ENCODE measurements at regions not wholly inside any gene's neighbourhood (a gene's known extent, or its start where the extent isn't known, plus 50 kb on each side); places are given as distances from the start of the nearest gene placed in this dataset.

DNA sequence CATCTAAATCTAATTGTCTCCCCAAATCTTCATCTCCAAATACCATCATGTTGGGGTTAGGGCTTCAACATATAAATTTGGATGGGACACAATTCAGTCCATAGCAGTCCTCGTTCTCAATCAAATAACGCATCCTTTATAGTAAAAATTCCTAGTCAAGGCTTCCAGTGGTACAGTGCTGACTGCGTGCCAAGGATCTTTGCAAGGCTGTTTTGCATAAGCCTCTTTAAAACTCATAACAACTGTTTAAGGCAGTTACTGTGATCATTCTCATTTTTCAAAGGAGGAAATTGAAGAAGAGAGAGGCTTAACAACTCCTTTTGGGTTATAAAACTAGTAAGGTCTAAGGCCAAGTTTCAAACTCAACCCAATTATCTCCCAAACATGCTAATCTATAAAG is 666.9 kb downstream of the NYAP2 start (continued):
- TF ChIP-seq ZBTB7A (tag by site-specific recombination; IDR thresholded peaks at IDR 0.05; ENCODE audit: low read depth) = no peak
- TF ChIP-seq ZSCAN30 (tag by site-specific recombination; IDR thresholded peaks at IDR 0.05) = no peak
- TF ChIP-seq, protein P1, sequence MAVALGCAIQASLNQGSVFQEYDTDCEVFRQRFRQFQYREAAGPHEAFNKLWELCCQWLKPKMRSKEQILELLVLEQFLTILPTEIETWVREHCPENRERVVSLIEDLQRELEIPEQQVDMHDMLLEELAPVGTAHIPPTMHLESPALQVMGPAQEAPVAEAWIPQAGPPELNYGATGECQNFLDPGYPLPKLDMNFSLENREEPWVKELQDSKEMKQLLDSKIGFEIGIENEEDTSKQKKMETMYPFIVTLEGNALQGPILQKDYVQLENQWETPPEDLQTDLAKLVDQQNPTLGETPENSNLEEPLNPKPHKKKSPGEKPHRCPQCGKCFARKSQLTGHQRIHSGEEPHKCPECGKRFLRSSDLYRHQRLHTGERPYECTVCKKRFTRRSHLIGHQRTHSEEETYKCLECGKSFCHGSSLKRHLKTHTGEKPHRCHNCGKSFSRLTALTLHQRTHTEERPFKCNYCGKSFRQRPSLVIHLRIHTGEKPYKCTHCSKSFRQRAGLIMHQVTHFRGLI (tag by site-specific recombination; IDR thresholded peaks at IDR 0.05) = no peak
- no peak for TF ChIP-seq ZNF792 (tag by site-specific recombination; IDR thresholded peaks at IDR 0.05)

DNA sequence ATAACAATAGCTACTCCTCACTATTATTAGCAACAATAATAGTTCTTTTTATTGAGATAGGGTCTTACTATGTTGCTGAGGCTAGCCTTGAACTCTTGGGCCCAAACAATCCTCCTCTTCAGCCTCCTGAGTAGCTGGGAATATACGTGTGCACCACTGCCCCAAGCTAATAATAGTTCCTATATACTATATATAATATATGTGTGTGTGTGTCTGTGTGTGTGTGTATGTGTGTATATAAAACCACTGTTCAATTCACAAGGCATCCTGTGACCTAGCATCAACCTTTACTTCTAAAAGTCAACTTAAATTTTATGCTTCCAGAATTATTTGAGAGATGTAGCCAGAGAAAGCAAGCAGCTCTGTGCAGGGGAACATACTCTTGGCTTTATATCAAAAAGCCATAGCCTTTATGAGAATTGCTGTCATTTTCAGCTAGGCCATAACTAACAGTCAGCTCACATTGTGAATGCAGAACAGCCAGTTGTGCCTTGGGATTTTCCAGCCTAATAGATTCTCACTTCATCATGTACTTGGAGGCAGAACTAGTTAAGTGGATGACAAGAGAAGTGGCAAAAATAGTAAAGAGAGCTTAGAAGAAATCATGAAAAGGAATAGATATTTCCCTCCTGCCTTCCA is 665.5 kb downstream of the NYAP2 start:
- POLR2A ChIA-PET = no interaction called here
- no peaks in the 10 kb centered on the region for H3K4me1 ChIP-seq (ENCODE audit: control insufficient read depth, insufficient read depth, low read length)
- TF ChIP-seq, protein P2, sequence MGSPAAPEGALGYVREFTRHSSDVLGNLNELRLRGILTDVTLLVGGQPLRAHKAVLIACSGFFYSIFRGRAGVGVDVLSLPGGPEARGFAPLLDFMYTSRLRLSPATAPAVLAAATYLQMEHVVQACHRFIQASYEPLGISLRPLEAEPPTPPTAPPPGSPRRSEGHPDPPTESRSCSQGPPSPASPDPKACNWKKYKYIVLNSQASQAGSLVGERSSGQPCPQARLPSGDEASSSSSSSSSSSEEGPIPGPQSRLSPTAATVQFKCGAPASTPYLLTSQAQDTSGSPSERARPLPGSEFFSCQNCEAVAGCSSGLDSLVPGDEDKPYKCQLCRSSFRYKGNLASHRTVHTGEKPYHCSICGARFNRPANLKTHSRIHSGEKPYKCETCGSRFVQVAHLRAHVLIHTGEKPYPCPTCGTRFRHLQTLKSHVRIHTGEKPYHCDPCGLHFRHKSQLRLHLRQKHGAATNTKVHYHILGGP (tag by site-specific recombination; IDR thresholded peaks at IDR 0.05) = no peak
- TF ChIP-seq ZNF157 (tag by site-specific recombination; IDR thresholded peaks at IDR 0.05) = no peak
- TF ChIP-seq, protein P3, sequence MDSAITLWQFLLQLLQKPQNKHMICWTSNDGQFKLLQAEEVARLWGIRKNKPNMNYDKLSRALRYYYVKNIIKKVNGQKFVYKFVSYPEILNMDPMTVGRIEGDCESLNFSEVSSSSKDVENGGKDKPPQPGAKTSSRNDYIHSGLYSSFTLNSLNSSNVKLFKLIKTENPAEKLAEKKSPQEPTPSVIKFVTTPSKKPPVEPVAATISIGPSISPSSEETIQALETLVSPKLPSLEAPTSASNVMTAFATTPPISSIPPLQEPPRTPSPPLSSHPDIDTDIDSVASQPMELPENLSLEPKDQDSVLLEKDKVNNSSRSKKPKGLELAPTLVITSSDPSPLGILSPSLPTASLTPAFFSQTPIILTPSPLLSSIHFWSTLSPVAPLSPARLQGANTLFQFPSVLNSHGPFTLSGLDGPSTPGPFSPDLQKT (IDR thresholded peaks at IDR 0.05; ENCODE audit: borderline replicate concordance, low read depth, low read length) = no peak
- no peak for TF ChIP-seq ZNF426 (tag by site-specific recombination; IDR thresholded peaks at IDR 0.05)
- TF ChIP-seq ZBTB48 (tag by site-specific recombination; IDR thresholded peaks at IDR 0.05) = no peak
- no peak for TF ChIP-seq ZNF138 (tag by site-specific recombination; IDR thresholded peaks at IDR 0.05; ENCODE audit: borderline replicate concordance)
- no peak for TF ChIP-seq ZNF792 (tag by site-specific recombination; IDR thresholded peaks at IDR 0.05)
- TF ChIP-seq ZNF121 (tag by site-specific recombination; IDR thresholded peaks at IDR 0.05) = no peak
- TF ChIP-seq, protein P4, sequence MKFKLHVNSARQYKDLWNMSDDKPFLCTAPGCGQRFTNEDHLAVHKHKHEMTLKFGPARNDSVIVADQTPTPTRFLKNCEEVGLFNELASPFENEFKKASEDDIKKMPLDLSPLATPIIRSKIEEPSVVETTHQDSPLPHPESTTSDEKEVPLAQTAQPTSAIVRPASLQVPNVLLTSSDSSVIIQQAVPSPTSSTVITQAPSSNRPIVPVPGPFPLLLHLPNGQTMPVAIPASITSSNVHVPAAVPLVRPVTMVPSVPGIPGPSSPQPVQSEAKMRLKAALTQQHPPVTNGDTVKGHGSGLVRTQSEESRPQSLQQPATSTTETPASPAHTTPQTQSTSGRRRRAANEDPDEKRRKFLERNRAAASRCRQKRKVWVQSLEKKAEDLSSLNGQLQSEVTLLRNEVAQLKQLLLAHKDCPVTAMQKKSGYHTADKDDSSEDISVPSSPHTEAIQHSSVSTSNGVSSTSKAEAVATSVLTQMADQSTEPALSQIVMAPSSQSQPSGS (tag by site-specific recombination; IDR thresholded peaks at IDR 0.05; ENCODE audit: low read depth) = no peak
- TF ChIP-seq ZNF23 (tag by site-specific recombination; IDR thresholded peaks at IDR 0.05; ENCODE audit: borderline replicate concordance) = no peak
- no peak for TF ChIP-seq ZNF155 (tag by site-specific recombination; IDR thresholded peaks at IDR 0.05)
- TF ChIP-seq ZNF248 (tag by site-specific recombination; IDR thresholded peaks at IDR 0.05) = no peak
- CTCF ChIA-PET = no interaction called here
- no peaks in the 10 kb centered on the region for H3K9me3 ChIP-seq (ENCODE audit: control insufficient read depth, insufficient read depth, low read depth, low read length)
- H3K27ac ChIP-seq (ENCODE audit: extremely low read depth, low read depth, low read length) = no peak overlapping the region
- no peak overlapping the region for H3K4me3 ChIP-seq (ENCODE audit: low read depth, low read length)
- no peaks in the 10 kb centered on the region for H3K36me3 ChIP-seq (ENCODE audit: control insufficient read depth in 2 of 2, insufficient read depth in 1 of 2, low read length in 2 of 2)

DNA sequence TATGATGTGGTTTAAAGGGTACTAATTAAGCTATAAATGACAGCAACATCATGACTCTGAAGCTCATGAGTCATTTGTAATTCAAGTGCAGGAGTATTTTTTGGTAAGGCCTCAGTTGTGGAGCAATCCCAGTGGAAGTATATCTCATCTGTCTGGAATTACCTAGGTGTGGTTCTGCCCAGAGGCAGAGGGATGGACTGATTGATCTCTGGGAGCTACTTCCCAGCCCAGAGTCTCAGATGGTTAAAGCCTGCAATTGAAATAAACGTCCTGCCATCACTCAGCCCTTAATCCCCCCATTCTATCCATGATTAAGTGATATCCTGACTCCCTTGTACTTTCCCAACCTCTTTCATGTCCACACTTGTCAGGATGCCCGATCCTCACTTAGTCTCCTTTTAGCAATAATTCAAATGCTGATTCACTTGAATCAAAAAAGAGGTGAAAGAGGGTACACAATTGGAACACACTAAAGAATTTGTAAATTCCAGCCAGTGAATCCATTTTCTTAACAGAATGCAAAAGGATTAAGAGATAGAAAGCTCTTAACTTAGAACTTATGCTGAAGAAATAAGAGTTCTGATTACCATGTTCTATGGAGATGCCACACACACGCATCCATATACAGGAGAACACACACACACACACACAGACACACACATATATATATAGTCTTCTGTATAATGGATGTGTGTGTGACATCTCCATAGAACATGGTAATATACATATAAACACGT is 664.4 kb downstream of the NYAP2 start:
- Histone ChIP-seq H3K4me1 (ENCODE audit: control insufficient read depth, insufficient read depth, low read length) (no peaks in the 10 kb centered on the region), H3K4me3 (ENCODE audit: low read depth, low read length) (no peak overlapping the region), H3K27ac (ENCODE audit: extremely low read depth, low read depth, low read length) (no peak overlapping the region), H3K36me3 (ENCODE audit: control insufficient read depth in 2 of 2, insufficient read depth in 1 of 2, low read length in 2 of 2) (no peaks in the 10 kb centered on the region), H3K9me3 (ENCODE audit: control insufficient read depth, insufficient read depth, low read depth, low read length) (no peaks in the 10 kb centered on the region)
- POLR2A ChIA-PET = no interaction called here
- TF ChIP-seq ZNF324 (tag by site-specific recombination; IDR thresholded peaks at IDR 0.05) = no peak
- TF ChIP-seq ZNF621 (tag by site-specific recombination; IDR thresholded peaks at IDR 0.05) = no peak
- TF ChIP-seq ZNF660 (tag by site-specific recombination; IDR thresholded peaks at IDR 0.05) = no peak
- no peak for TF ChIP-seq ZBTB1 (tag by site-specific recombination; IDR thresholded peaks at IDR 0.05)
- TF ChIP-seq ZNF416 (tag by site-specific recombination; IDR thresholded peaks at IDR 0.05) = no peak
- no peak for TF ChIP-seq ZNF830 (tag by site-specific recombination; IDR thresholded peaks at IDR 0.05; ENCODE audit: low read depth)
- TF ChIP-seq GLIS1 (tag by site-specific recombination; IDR thresholded peaks at IDR 0.05) = no peak
- TF ChIP-seq ZNF677 (tag by site-specific recombination; IDR thresholded peaks at IDR 0.05) = no peak
- TF ChIP-seq, protein P5, sequence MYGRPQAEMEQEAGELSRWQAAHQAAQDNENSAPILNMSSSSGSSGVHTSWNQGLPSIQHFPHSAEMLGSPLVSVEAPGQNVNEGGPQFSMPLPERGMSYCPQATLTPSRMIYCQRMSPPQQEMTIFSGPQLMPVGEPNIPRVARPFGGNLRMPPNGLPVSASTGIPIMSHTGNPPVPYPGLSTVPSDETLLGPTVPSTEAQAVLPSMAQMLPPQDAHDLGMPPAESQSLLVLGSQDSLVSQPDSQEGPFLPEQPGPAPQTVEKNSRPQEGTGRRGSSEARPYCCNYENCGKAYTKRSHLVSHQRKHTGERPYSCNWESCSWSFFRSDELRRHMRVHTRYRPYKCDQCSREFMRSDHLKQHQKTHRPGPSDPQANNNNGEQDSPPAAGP (tag by site-specific recombination; IDR thresholded peaks at IDR 0.05) = no peak
- no peak for TF ChIP-seq ZNF175 (tag by site-specific recombination; IDR thresholded peaks at IDR 0.05)
- CTCF ChIA-PET = interaction anchor here (0.6 to 0.7 kb wide), 2 partner anchors 8 to 739 kb away, joined by 3 read pairs; no protein-coding TSS in a partner anchor
